Right atrium auricular region (tissue), 2 donors: ENCODE measurements at regions not wholly inside any gene's neighbourhood (a gene's known extent, or its start where the extent isn't known, plus 50 kb on each side); places are given as distances from the start of the nearest gene placed in this dataset.

Experiments
- DNase-seq: peaks from one replicate; pipeline ENCODE4 v3.0.0-alpha.2; 2019; ENCODE audit warnings: low spot score
- H3K27ac ChIP-seq, 2 donors: fragments of 200-600 bp; sonication (generic); 1 replicate in 1 of 2; 2 replicates in 1 of 2; pipeline ENCODE4 v1.5.1; 2016 to 2019
- H3K27me3 ChIP-seq, 2 donors: fragments of 200-600 bp; sonication (generic); one replicate each; pipeline versions ENCODE4 v1.5.1 to v1.6.0; 2017 to 2019
- H3K36me3 ChIP-seq: fragments of 200-600 bp; sonication (generic); one replicate; pipeline ENCODE4 v1.5.1; 2016
- H3K4me1 ChIP-seq, 2 donors: fragments of 200-600 bp; sonication (generic); one replicate each; pipeline versions ENCODE4 v1.5.1 to v1.6.0; 2017 to 2019
- H3K4me3 ChIP-seq, 2 donors: fragments of 200-600 bp; sonication (generic); 1 replicate in 1 of 2; 2 replicates in 1 of 2; pipeline ENCODE4 v1.5.1; 2017 to 2019; ENCODE audit warnings: mild to moderate bottlenecking in 1 of 2, moderate library complexity in 1 of 2
- H3K9me3 ChIP-seq, 2 donors: fragments of 200-600 bp; sonication (generic); one replicate each; pipeline ENCODE4 v1.5.1; 2019
- CTCF ChIP-seq, 2 donors: fragments of 200-600 bp; sonication (generic); IDR thresholded peaks; one replicate each; pipeline ENCODE4 v1.5.1; 2019; ENCODE audit warnings: antibody characterized with exemption in 2 of 2

GRCh38 chr2:242038166-242038927 is 168.8 kb downstream of the RTP5 start:
- Histone ChIP-seq H3K4me3 (no peak overlapping the region), H3K36me3 (no peaks in the 10 kb centered on the region), H3K27ac (no peak overlapping the region), H3K4me1 (no peaks in the 10 kb centered on the region), H3K27me3 (no peaks in the 10 kb centered on the region), H3K9me3 (no peaks in the 10 kb centered on the region)
- no peak for DNase-seq
- no peak for TF ChIP-seq CTCF (IDR thresholded peaks at IDR 0.05)

- DNase-seq: no peak
- Histone ChIP-seq H3K27me3 (no peaks in the 10 kb centered on the region), H3K4me1 (no peaks in the 10 kb centered on the region), H3K36me3 (no peaks in the 10 kb centered on the region), H3K9me3 (no peaks in the 10 kb centered on the region), H3K4me3 (no peak overlapping the region), H3K27ac (no peak overlapping the region)
- TF ChIP-seq CTCF (IDR thresholded peaks at IDR 0.05): no peak
These were observed 169.4 kb downstream of the RTP5 start for GRCh38 chr2:242038928-242039341.

DNA sequence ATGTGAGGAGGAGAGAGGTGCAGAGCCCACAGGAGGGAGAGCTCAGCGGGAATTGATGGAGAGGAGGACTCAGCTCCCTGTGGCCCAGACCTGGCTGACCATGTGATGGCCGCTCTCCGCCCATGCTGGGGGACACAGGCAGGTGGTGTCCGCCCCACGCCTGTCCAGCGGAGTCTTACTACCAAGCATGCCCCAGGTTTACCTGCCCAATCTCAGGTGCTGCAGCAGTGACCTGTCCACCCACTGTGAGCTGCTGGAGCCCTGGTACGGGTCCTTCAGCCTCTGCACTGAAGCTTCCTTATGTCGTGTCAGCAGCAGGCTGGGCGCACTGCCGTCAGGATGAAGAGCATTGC is 170.8 kb downstream of the RTP5 start:
- no peak overlapping the region for H3K27ac ChIP-seq
- H3K36me3 ChIP-seq: no peaks in the 10 kb centered on the region
- H3K4me1 ChIP-seq: no peaks in the 10 kb centered on the region
- TF ChIP-seq CTCF (IDR thresholded peaks at IDR 0.05): no peak
- no peak overlapping the region for H3K4me3 ChIP-seq
- H3K9me3 ChIP-seq: no peaks in the 10 kb centered on the region
- no peaks in the 10 kb centered on the region for H3K27me3 ChIP-seq
- no peak for DNase-seq

- Histone ChIP-seq H3K9me3 (no peaks in the 10 kb centered on the region), H3K4me1 (no peaks in the 10 kb centered on the region), H3K27me3 (no peaks in the 10 kb centered on the region), H3K4me3 (no peak overlapping the region), H3K36me3 (no peaks in the 10 kb centered on the region), H3K27ac (no peak overlapping the region)
- DNase-seq: no peak
- TF ChIP-seq CTCF (IDR thresholded peaks at IDR 0.05): no peak
These were observed 171.2 kb downstream of the RTP5 start for GRCh38 chr2:242040681-242041080.

DNA sequence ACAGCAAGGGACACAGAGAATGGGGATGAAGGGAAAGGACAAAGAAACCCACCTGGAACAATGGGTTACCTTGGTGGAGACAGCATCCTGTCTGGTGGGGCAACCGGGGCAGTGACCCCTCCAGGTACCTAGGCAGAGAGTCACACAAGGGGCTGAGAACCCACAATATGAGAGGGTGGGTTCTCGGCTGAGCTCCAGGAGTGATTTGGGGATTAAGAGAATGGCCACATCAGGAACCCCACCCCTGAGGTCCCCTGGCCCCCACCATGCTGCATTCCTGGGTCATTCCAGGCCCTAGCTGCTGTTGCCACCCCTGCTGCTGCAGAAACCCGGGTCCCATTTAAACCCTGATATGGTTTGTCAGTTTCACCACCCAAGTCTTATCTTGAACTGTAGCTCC is 172.3 kb downstream of the RTP5 start:
- Histone ChIP-seq H3K27ac (no peak overlapping the region), H3K4me1 (no peaks in the 10 kb centered on the region), H3K4me3 (no peak overlapping the region), H3K27me3 (no peaks in the 10 kb centered on the region), H3K36me3 (no peaks in the 10 kb centered on the region), H3K9me3 (no peaks in the 10 kb centered on the region)
- no peak for TF ChIP-seq CTCF (IDR thresholded peaks at IDR 0.05)
- DNase-seq: no peak
